SK-N-MC (cell line): ENCODE measurements at regions not wholly inside any gene's neighbourhood (a gene's known extent, or its start where the extent isn't known, plus 50 kb on each side); places are given as distances from the start of the nearest gene placed in this dataset.

Source experiments
- EZH2 ChIP-seq: fragments of 200-600 bp; sonication (generic); IDR thresholded peaks from one replicate; pipeline ENCODE4 v1.6.1; 2017; ENCODE audit warnings: antibody characterized with exemption
- POLR2AphosphoS5 ChIP-seq: IDR thresholded peaks from 2 replicates; pipeline ENCODE4 v1.6.1; 2012; ENCODE audit warnings: mild to moderate bottlenecking, low read depth, low read length, borderline replicate concordance

- no peak for TF ChIP-seq POLR2AphosphoS5
- no peak for TF ChIP-seq EZH2
These were observed 145.1 kb downstream of the ASB1 start for GRCh38 chr2:238571661-238572372.
